HEK293 (cell line): ENCODE measurements at regions not wholly inside any gene's neighbourhood (a gene's known extent, or its start where the extent isn't known, plus 50 kb on each side); places are given as distances from the start of the nearest gene placed in this dataset.

ENCODE experiments used
- GFI1B ChIP-seq: fragments of 450-650 bp; formaldehyde crosslinking; IDR thresholded peaks from 2 replicates; pipeline ENCODE4 v1.5.1; 2016; ENCODE audit warnings: missing biosample characterization, missing genetic modification characterization
- KLF7 ChIP-seq: fragments of 450-650 bp; formaldehyde crosslinking; IDR thresholded peaks from 2 replicates; pipeline ENCODE4 v1.5.1; 2016; ENCODE audit warnings: missing biosample characterization, missing genetic modification characterization, borderline replicate concordance
- MYNN ChIP-seq: fragments of 450-650 bp; formaldehyde crosslinking; IDR thresholded peaks from 2 replicates; pipeline ENCODE4 v1.5.1; 2016; ENCODE audit warnings: missing biosample characterization, missing genetic modification characterization, borderline replicate concordance
- SALL2 ChIP-seq: fragments of 450-650 bp; formaldehyde crosslinking; IDR thresholded peaks from 2 replicates; pipeline ENCODE4 v1.5.0; 2017; ENCODE audit warnings: missing biosample characterization, mild to moderate bottlenecking, missing genetic modification characterization, borderline replicate concordance
- ZBTB21 ChIP-seq: fragments of 450-650 bp; formaldehyde crosslinking; IDR thresholded peaks from 2 replicates; pipeline ENCODE4 v1.5.1; 2017; ENCODE audit warnings: missing biosample characterization, missing genetic modification characterization
- ZNF112 ChIP-seq: fragments of 450-650 bp; formaldehyde crosslinking; IDR thresholded peaks from 2 replicates; pipeline ENCODE4 v1.5.0; 2017; ENCODE audit warnings: missing biosample characterization, missing genetic modification characterization
- ZNF48 ChIP-seq: fragments of 450-650 bp; formaldehyde crosslinking; IDR thresholded peaks from 2 replicates; pipeline ENCODE4 v1.5.1; 2016; ENCODE audit warnings: missing biosample characterization, missing genetic modification characterization
- ZNF555 ChIP-seq: fragments of 450-650 bp; formaldehyde crosslinking; conservative IDR thresholded peaks from 2 replicates; pipeline ENCODE4 v1.5.1; 2017; ENCODE audit warnings: missing biosample characterization, mild to moderate bottlenecking, missing genetic modification characterization, inconsistent platforms
- ZNF664 ChIP-seq: fragments of 450-650 bp; formaldehyde crosslinking; IDR thresholded peaks from 2 replicates; pipeline ENCODE4 v1.5.1; 2016; ENCODE audit warnings: missing biosample characterization, missing genetic modification characterization
- ZNF677 ChIP-seq: fragments of 450-650 bp; IDR thresholded peaks from 2 replicates; pipeline ENCODE4 v1.5.0; 2018; ENCODE audit warnings: missing biosample characterization, mild to moderate bottlenecking, missing genetic modification characterization, moderate library complexity
- TF ChIP-seq, protein P1 (sequence below): fragments of 450-650 bp; formaldehyde crosslinking; IDR thresholded peaks from 2 replicates; pipeline ENCODE4 v1.5.1; 2016; ENCODE audit warnings: missing biosample characterization, missing genetic modification characterization
- TF ChIP-seq, protein P2 (sequence below): fragments of 450-650 bp; formaldehyde crosslinking; IDR thresholded peaks from 2 replicates; pipeline ENCODE4 v1.5.1; 2016; ENCODE audit warnings: missing biosample characterization, missing genetic modification characterization

DNA sequence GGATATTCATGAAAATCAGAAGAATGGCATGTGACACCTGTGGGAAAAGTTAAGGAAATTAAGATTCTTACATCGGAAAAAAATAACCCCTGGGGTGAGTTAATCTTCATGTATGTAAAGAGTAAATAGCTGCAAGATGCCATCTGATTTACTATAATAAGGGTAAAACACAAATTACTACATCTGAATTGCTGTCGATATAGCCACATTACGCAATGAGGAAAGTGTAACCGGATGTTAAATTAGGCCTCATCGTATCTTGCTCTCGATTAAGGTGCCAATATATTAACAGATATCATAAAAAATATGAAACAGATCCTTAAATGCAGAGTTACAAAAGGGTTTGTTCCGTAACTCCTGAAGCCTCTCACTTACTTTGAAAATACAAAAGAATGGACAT, 87.4 kb upstream of the ID4 start:
- TF ChIP-seq, protein P1, sequence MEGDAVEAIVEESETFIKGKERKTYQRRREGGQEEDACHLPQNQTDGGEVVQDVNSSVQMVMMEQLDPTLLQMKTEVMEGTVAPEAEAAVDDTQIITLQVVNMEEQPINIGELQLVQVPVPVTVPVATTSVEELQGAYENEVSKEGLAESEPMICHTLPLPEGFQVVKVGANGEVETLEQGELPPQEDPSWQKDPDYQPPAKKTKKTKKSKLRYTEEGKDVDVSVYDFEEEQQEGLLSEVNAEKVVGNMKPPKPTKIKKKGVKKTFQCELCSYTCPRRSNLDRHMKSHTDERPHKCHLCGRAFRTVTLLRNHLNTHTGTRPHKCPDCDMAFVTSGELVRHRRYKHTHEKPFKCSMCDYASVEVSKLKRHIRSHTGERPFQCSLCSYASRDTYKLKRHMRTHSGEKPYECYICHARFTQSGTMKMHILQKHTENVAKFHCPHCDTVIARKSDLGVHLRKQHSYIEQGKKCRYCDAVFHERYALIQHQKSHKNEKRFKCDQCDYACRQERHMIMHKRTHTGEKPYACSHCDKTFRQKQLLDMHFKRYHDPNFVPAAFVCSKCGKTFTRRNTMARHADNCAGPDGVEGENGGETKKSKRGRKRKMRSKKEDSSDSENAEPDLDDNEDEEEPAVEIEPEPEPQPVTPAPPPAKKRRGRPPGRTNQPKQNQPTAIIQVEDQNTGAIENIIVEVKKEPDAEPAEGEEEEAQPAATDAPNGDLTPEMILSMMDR (tag by site-specific recombination), result no peak
- TF ChIP-seq SALL2 (tag by site-specific recombination) (no peak), ZBTB21 (tag by site-specific recombination) (no peak), ZNF555 (tag by site-specific recombination) (no peak), ZNF48 (tag by site-specific recombination) (no peak), MYNN (no peak), ZNF664 (tag by site-specific recombination) (no peak), KLF7 (no peak), ZNF677 (no peak), ZNF112 (no peak), GFI1B (no peak)
- TF ChIP-seq, protein P2, sequence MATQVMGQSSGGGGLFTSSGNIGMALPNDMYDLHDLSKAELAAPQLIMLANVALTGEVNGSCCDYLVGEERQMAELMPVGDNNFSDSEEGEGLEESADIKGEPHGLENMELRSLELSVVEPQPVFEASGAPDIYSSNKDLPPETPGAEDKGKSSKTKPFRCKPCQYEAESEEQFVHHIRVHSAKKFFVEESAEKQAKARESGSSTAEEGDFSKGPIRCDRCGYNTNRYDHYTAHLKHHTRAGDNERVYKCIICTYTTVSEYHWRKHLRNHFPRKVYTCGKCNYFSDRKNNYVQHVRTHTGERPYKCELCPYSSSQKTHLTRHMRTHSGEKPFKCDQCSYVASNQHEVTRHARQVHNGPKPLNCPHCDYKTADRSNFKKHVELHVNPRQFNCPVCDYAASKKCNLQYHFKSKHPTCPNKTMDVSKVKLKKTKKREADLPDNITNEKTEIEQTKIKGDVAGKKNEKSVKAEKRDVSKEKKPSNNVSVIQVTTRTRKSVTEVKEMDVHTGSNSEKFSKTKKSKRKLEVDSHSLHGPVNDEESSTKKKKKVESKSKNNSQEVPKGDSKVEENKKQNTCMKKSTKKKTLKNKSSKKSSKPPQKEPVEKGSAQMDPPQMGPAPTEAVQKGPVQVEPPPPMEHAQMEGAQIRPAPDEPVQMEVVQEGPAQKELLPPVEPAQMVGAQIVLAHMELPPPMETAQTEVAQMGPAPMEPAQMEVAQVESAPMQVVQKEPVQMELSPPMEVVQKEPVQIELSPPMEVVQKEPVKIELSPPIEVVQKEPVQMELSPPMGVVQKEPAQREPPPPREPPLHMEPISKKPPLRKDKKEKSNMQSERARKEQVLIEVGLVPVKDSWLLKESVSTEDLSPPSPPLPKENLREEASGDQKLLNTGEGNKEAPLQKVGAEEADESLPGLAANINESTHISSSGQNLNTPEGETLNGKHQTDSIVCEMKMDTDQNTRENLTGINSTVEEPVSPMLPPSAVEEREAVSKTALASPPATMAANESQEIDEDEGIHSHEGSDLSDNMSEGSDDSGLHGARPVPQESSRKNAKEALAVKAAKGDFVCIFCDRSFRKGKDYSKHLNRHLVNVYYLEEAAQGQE, result no peak
